GM19395 (cell line): ENCODE measurements at regions not wholly inside any gene's neighbourhood (a gene's known extent, or its start where the extent isn't known, plus 50 kb on each side); places are given as distances from the start of the nearest gene placed in this dataset.
A peak's percentile ranks its signal among the peaks of the same experiment; 100 is the strongest.

Experiments used
- ATAC-seq: cut with Tn5 transposase; IDR thresholded peaks from one replicate; pipeline ENCODE4 v1.9.1; 2021; ENCODE audit warnings: mild to moderate bottlenecking, moderate library complexity; ENCODE audit not compliant: unreplicated experiment

- no peak for ATAC-seq
Measured at GRCh38 chr7:84258628-84259027, 64.0 kb upstream of the SEMA3A start.

GRCh38 chr7:84256571-84256971 is 62.0 kb upstream of the SEMA3A start:
- ATAC-seq = no peak

GRCh38 chr7:84251277-84251781 is 56.7 kb upstream of the SEMA3A start:
- no peak for ATAC-seq

GRCh38 chr7:84250452-84250851 is 55.9 kb upstream of the SEMA3A start:
- ATAC-seq = no peak

- ATAC-seq = no peak
Measured at GRCh38 chr7:84249656-84250055, 55.1 kb upstream of the SEMA3A start.

GRCh38 chr7:84248843-84249242 is 54.3 kb upstream of the SEMA3A start:
- peak; percentile 39 for ATAC-seq

GRCh38 chr7:84248267-84248666 is 53.7 kb upstream of the SEMA3A start:
- peak; percentile 69 for ATAC-seq

GRCh38 chr7:84247591-84247990 is 53.0 kb upstream of the SEMA3A start:
- no peak for ATAC-seq

- no peak for ATAC-seq
Measured at GRCh38 chr7:84245835-84246234, 51.2 kb upstream of the SEMA3A start.
